H1 (cell line): ENCODE measurements at regions not wholly inside any gene's neighbourhood (a gene's known extent, or its start where the extent isn't known, plus 50 kb on each side); places are given as distances from the start of the nearest gene placed in this dataset.

Source experiments
- CTCF ChIA-PET: fragments of 300-600 bp; sonication (Branson Sonifier 250); formaldehyde crosslinking; loops from one replicate; lab custom pipeline; 2021; ENCODE audit not compliant: partially characterized antibody; lab: Charles Lee
- POLR2A ChIA-PET: fragments of 300-600 bp; sonication (Branson Sonifier 250); formaldehyde crosslinking; loops from one replicate; lab custom pipeline; 2021; ENCODE audit warnings: inconsistent platforms; ENCODE audit not compliant: partially characterized antibody; lab: Charles Lee
- DNase-seq, 2 experiments: peaks; one replicate each; pipeline versions ENCODE4 v3.0.0 to v3.0.0-alpha.2; 2010 to 2022; ENCODE audit warnings: low spot score in 2 of 2, low read depth in 1 of 2, mixed read lengths in 1 of 2
- FAIRE-seq: peaks from 2 replicates; lab custom pipeline; 2011; peaks lifted over from hg19 to GRCh38; lab: Jason Lieb, UNC
- H2AFZ ChIP-seq: 2 replicates; pipeline ENCODE4 v1.8.1; 2012; ENCODE audit warnings: low read length, inconsistent platforms
- H2AK5ac ChIP-seq: 2 replicates; pipeline ENCODE4 v1.6.1; 2013; ENCODE audit warnings: low read depth, low read length
- H2BK120ac ChIP-seq: replicated peaks from 2 replicates; pipeline ENCODE3; 2013; ENCODE audit warnings: low read depth, low read length, inconsistent platforms
- H2BK12ac ChIP-seq: 2 replicates; pipeline ENCODE4 v1.6.1; 2013; ENCODE audit warnings: low read depth, low read length
- H2BK15ac ChIP-seq: 2 replicates; pipeline ENCODE4 v1.6.1; 2013; ENCODE audit warnings: low read length
- H2BK20ac ChIP-seq: 2 replicates; pipeline ENCODE4 v1.6.1; 2013; ENCODE audit warnings: low read length
- H2BK5ac ChIP-seq: 2 replicates; pipeline ENCODE4 v1.6.1; 2013; ENCODE audit warnings: low read depth, low read length
- H3K14ac ChIP-seq: 2 replicates; pipeline ENCODE4 v1.6.1; 2013; ENCODE audit warnings: inconsistent platforms; ENCODE audit not compliant: insufficient read length
- H3K18ac ChIP-seq: 2 replicates; pipeline ENCODE4 v1.6.1; 2013; ENCODE audit warnings: low read length; ENCODE audit errors: extremely low read depth
- H3K23ac ChIP-seq: 2 replicates; pipeline ENCODE4 v1.6.1; 2013; ENCODE audit warnings: inconsistent platforms; ENCODE audit not compliant: insufficient read length
- H3K23me2 ChIP-seq: 2 replicates; pipeline ENCODE4 v1.6.1; 2013; ENCODE audit warnings: low read depth, low read length
- H3K27ac ChIP-seq: 2 replicates; pipeline ENCODE4 v1.6.1; 2011; ENCODE audit warnings: low read depth, low read length, inconsistent platforms
- H3K27me3 ChIP-seq, 4 experiments: replicated peaks in 1 of 4; 1 replicate in 1 of 4; 2 replicates in 3 of 4; pipeline versions ENCODE4 v1.6.1 to v1.8.1; 2011 to 2013; ENCODE audit warnings: low read length in 3 of 4, mild to moderate bottlenecking in 3 of 4, inconsistent platforms in 2 of 4, mixed read lengths in 2 of 4, moderate library complexity in 1 of 4; ENCODE audit not compliant: control insufficient read depth in 3 of 4, insufficient read depth in 3 of 4; ENCODE audit errors: extremely low read depth in 1 of 4
- H3K36me3 ChIP-seq, 4 experiments: 2 replicates each; pipeline versions ENCODE4 v1.6.1 to v1.8.1; 2011 to 2013; ENCODE audit warnings: mild to moderate bottlenecking in 4 of 4, low read length in 3 of 4, moderate library complexity in 2 of 4, control low read depth in 1 of 4, inconsistent platforms in 1 of 4; ENCODE audit not compliant: insufficient read depth in 4 of 4, control insufficient read depth in 2 of 4
- H3K4ac ChIP-seq: replicated peaks from 2 replicates; pipeline ENCODE3; 2013; ENCODE audit warnings: low read length, low read depth, mixed read lengths, inconsistent platforms; ENCODE audit not compliant: insufficient read length
- H3K4me1 ChIP-seq, 4 experiments: replicated peaks in 1 of 4; 1 replicate in 1 of 4; 2 replicates in 3 of 4; pipeline versions ENCODE4 v1.6.1 to v1.8.1; 2011 to 2013; ENCODE audit warnings: low read length in 3 of 4, inconsistent platforms in 2 of 4, mixed read lengths in 1 of 4; ENCODE audit not compliant: insufficient read depth in 4 of 4, control insufficient read depth in 3 of 4
- H3K4me2 ChIP-seq, 2 experiments: 2 replicates each; pipeline versions ENCODE4 v1.6.1 to v1.8.1; 2011 to 2013; ENCODE audit warnings: low read depth in 2 of 2, low read length in 2 of 2, control low read depth in 1 of 2, inconsistent platforms in 1 of 2, mild to moderate bottlenecking in 1 of 2; ENCODE audit not compliant: insufficient read depth in 1 of 2
- H3K4me3 ChIP-seq, 4 experiments: fragments of 200-600, 300-600 bp in 1 of 4; sonication (generic), shearing (Covaris generic), sonication (Bioruptor Twin) in 1 of 4; 2 replicates each; pipeline versions ENCODE4 v1.5.1 to v1.8.1; 2011 to 2016; ENCODE audit warnings: low read length in 4 of 4, low read depth in 3 of 4, control low read depth in 2 of 4, inconsistent platforms in 2 of 4, mild to moderate bottlenecking in 2 of 4, mixed read lengths in 1 of 4, moderate library complexity in 1 of 4; ENCODE audit not compliant: insufficient read depth in 2 of 4; ENCODE audit errors: extremely low read depth in 1 of 4
- H3K56ac ChIP-seq: replicated peaks from 2 replicates; pipeline ENCODE3; 2013; ENCODE audit warnings: low read depth, mild to moderate bottlenecking, mixed read lengths, low read length, inconsistent platforms; ENCODE audit not compliant: insufficient read length
- H3K79me1 ChIP-seq: 2 replicates; pipeline ENCODE4 v1.6.1; 2013; ENCODE audit warnings: low read depth, low read length, control low read depth
- H3K79me2 ChIP-seq, 2 experiments: 2 replicates each; pipeline versions ENCODE4 v1.6.1 to v1.8.1; 2012 to 2013; ENCODE audit warnings: low read length in 2 of 2, mild to moderate bottlenecking in 2 of 2, inconsistent platforms in 1 of 2; ENCODE audit not compliant: insufficient read depth in 2 of 2, control insufficient read depth in 1 of 2
- H3K9ac ChIP-seq, 4 experiments: replicated peaks in 1 of 4; 1 replicate in 1 of 4; 2 replicates in 3 of 4; pipeline versions ENCODE4 v1.6.1 to v1.8.1; 2011 to 2013; ENCODE audit warnings: low read depth in 3 of 4, low read length in 3 of 4, control low read depth in 2 of 4, mild to moderate bottlenecking in 2 of 4, moderate library complexity in 2 of 4, inconsistent platforms in 1 of 4; ENCODE audit errors: extremely low read depth in 1 of 4
- H3K9me3 ChIP-seq, 2 experiments: 2 replicates each; pipeline versions ENCODE4 v1.6.1 to v1.8.1; 2012 to 2013; ENCODE audit warnings: mild to moderate bottlenecking in 2 of 2, moderate library complexity in 2 of 2, control low read depth in 1 of 2, inconsistent platforms in 1 of 2, low read depth in 1 of 2, low read length in 1 of 2, mixed read lengths in 1 of 2; ENCODE audit not compliant: insufficient read depth in 2 of 2
- H4K20me1 ChIP-seq, 2 experiments: replicated peaks in 1 of 2; 2 replicates each; pipeline versions ENCODE3 to v1.8.1; 2011 to 2013; ENCODE audit warnings: inconsistent platforms in 2 of 2, low read length in 2 of 2, mild to moderate bottlenecking in 1 of 2; ENCODE audit not compliant: insufficient read depth in 2 of 2, control insufficient read depth in 1 of 2
- H4K5ac ChIP-seq: 2 replicates; pipeline ENCODE4 v1.6.1; 2013; ENCODE audit warnings: low read length, low read depth, mixed read lengths, inconsistent platforms; ENCODE audit not compliant: insufficient read length
- H4K8ac ChIP-seq: 2 replicates; pipeline ENCODE4 v1.8.0; 2013; ENCODE audit warnings: mild to moderate bottlenecking, moderate library complexity, low read length, inconsistent platforms; ENCODE audit not compliant: insufficient read depth; ENCODE audit errors: extremely low read depth
- H4K91ac ChIP-seq: replicated peaks from 2 replicates; pipeline ENCODE3; 2013; ENCODE audit warnings: low read length, mixed read lengths, inconsistent platforms; ENCODE audit not compliant: insufficient read length
- CBX5 ChIP-seq: fragments of 300-800, 300-1000 bp; sonication (generic); IDR thresholded peaks from 2 replicates; pipeline ENCODE4 v1.7.1; 2016; ENCODE audit warnings: antibody characterized with exemption, low read length, low read depth
- CHD1 ChIP-seq: IDR thresholded peaks from 2 replicates; pipeline ENCODE4 v1.6.1; 2012; ENCODE audit warnings: low read depth, low read length, improper control_type of control experiment
- CHD2 ChIP-seq: IDR thresholded peaks from 2 replicates; pipeline ENCODE4 v1.6.1; 2012; ENCODE audit warnings: low read length, improper control_type of control experiment
- CREB1 ChIP-seq: IDR thresholded peaks from 2 replicates; pipeline ENCODE4 v1.6.1; 2012; ENCODE audit warnings: inconsistent platforms
- EZH2 ChIP-seq: fragments of 200-600 bp; sonication (generic); IDR thresholded peaks from 2 replicates; pipeline ENCODE4 v1.7.1; 2012; ENCODE audit warnings: low read depth, mild to moderate bottlenecking, moderate library complexity, low read length, inconsistent platforms; ENCODE audit not compliant: severe bottlenecking
- JUN ChIP-seq: IDR thresholded peaks from 2 replicates; pipeline ENCODE4 v1.6.1; 2011; ENCODE audit warnings: low read depth, mild to moderate bottlenecking, improper control_type of control experiment, low read length
- NRF1 ChIP-seq: IDR thresholded peaks from 2 replicates; pipeline ENCODE4 v1.6.1; 2011; ENCODE audit warnings: mild to moderate bottlenecking, low read depth, low read length, improper control_type of control experiment
- PHF8 ChIP-seq: fragments of 200-600 bp; sonication (generic); conservative IDR thresholded peaks from 2 replicates; pipeline ENCODE4 v1.7.1; 2012; ENCODE audit warnings: low read depth, mild to moderate bottlenecking, inconsistent platforms, low read length, moderate library complexity
- RBBP5 ChIP-seq: IDR thresholded peaks from 2 replicates; pipeline ENCODE4 v1.7.1; 2012; ENCODE audit warnings: low read depth, mild to moderate bottlenecking, inconsistent platforms, low read length, moderate library complexity, borderline replicate concordance
- RFX5 ChIP-seq: IDR thresholded peaks from 2 replicates; pipeline ENCODE4 v1.6.1; 2011; ENCODE audit warnings: low read depth, low read length, improper control_type of control experiment, borderline replicate concordance
- RNF2 ChIP-seq: fragments of 200-900, 300-1000 bp; sonication (generic); IDR thresholded peaks from 2 replicates; pipeline ENCODE4 v1.7.1; 2016; ENCODE audit warnings: borderline replicate concordance, low read depth, mild to moderate bottlenecking, antibody characterized with exemption, low read length; ENCODE audit not compliant: poor library complexity, severe bottlenecking; ENCODE audit errors: missing control alignments
- RXRA ChIP-seq: IDR thresholded peaks from 2 replicates; pipeline ENCODE4 v1.6.1; 2011; ENCODE audit warnings: low read depth, mild to moderate bottlenecking, low read length, moderate library complexity; ENCODE audit not compliant: insufficient read depth
- SIRT6 ChIP-seq: IDR thresholded peaks from one replicate; pipeline ENCODE4 v1.7.1; 2012; ENCODE audit warnings: low read length, inconsistent platforms
- TAF7 ChIP-seq: optimal IDR thresholded peaks from 2 replicates; pipeline ENCODE3; 2011; ENCODE audit warnings: low read depth, mild to moderate bottlenecking, inconsistent platforms, low read length, moderate library complexity, borderline replicate concordance
- TBP ChIP-seq: IDR thresholded peaks from 2 replicates; pipeline ENCODE4 v1.6.1; 2011; ENCODE audit warnings: low read depth, low read length, improper control_type of control experiment
- WGBS, 2 experiments: shearing (Covaris generic) in 1 of 2; methylation state at CpG; one replicate each; pipeline versions ENCODE4 v1.1.6 to v1.1.7; 2013 to 2015; ENCODE audit warnings: low lambda C conversion rate in 2 of 2, mixed read lengths in 2 of 2, inconsistent platforms in 1 of 2, low coverage in 1 of 2, missing lambda C conversion rate in 1 of 2; ENCODE audit not compliant: insufficient replicate concordance in 2 of 2, insufficient coverage in 1 of 2, insufficient read length in 1 of 2; ENCODE audit errors: extremely low coverage in 1 of 2, missing lambda C conversion rate in 1 of 2; 5-methylcytosine and 5-hydroxymethylcytosine counted together

DNA sequence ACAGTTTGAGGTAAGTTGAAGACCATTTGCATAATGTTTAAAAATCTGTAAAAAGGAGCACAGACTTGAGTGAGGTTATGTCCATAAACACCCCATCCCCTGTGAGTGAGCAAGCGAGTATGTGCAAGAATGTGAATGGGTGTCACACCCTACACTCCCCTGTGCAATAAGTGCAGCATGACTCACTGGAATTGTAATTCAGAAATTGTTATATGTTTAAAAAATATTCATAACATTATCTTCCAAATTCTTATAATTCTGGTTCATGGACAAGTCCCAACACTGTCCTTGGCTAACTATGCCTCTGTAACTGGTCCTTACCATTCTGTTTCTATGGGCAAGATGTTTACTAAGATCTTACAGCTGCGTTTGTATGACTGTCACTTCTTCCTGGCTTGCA lies 207.8 kb upstream of the FAR2 start:
- no peak overlapping the region for H2BK12ac ChIP-seq
- H3K4me3 ChIP-seq = no peak overlapping the region
- FAIRE-seq (no peak), DNase-seq (no peak)
- H3K4ac ChIP-seq = no peak overlapping the region
- no peak overlapping the region for H4K8ac ChIP-seq
- H3K27me3 ChIP-seq = no peaks in the 10 kb centered on the region
- no peak overlapping the region for H3K18ac ChIP-seq
- H4K20me1 ChIP-seq = no peaks in the 10 kb centered on the region
- ChIA-PET POLR2A (no interaction called here), CTCF (interaction anchor here (1.0 kb wide), 1 partner anchor 1207 kb away, joined by 3 read pairs; no protein-coding TSS in a partner anchor)
- no peak overlapping the region for H3K23ac ChIP-seq
- H2BK20ac ChIP-seq = no peak overlapping the region
- no peaks in the 10 kb centered on the region for H3K4me1 ChIP-seq
- no peak overlapping the region for H3K27ac ChIP-seq
- no peak overlapping the region for H3K9ac ChIP-seq
- H3K4me2 ChIP-seq = no peak overlapping the region
- no peak overlapping the region for H3K56ac ChIP-seq
- H3K79me1 ChIP-seq = no peaks in the 10 kb centered on the region
- 82% methylated on average over 2 of the region's 2 CpGs; no CpG with 5 or more reads in 1 of the 2 experiments for WGBS, 2 experiments
- no peak overlapping the region for H3K14ac ChIP-seq
- no peaks in the 10 kb centered on the region for H3K36me3 ChIP-seq
- no peaks in the 10 kb centered on the region for H3K23me2 ChIP-seq
- no peak overlapping the region for H4K5ac ChIP-seq
- no peak overlapping the region for H2AK5ac ChIP-seq
- H2BK120ac ChIP-seq = no peak overlapping the region
- H2AFZ ChIP-seq = no peak overlapping the region
- no peak overlapping the region for H2BK15ac ChIP-seq
- H2BK5ac ChIP-seq = no peak overlapping the region
- H4K91ac ChIP-seq = no peak overlapping the region
- H3K9me3 ChIP-seq = no peaks in the 10 kb centered on the region
- H3K79me2 ChIP-seq = no peaks in the 10 kb centered on the region
- TF ChIP-seq CBX5 (no peak), CREB1 (no peak), RFX5 (no peak), JUN (no peak), RBBP5 (no peak), RNF2 (no peak), CHD1 (no peak), NRF1 (no peak), CHD2 (no peak), EZH2 (no peak), TBP (no peak), PHF8 (no peak), RXRA (no peak), SIRT6 (no peak), TAF7 (no peak)
